A673 (cell line): ENCODE measurements at regions not wholly inside any gene's neighbourhood (a gene's known extent, or its start where the extent isn't known, plus 50 kb on each side); places are given as distances from the start of the nearest gene placed in this dataset.

ENCODE experiments used
- EZH2 ChIP-seq: fragments of 200-600 bp; sonication (generic); IDR thresholded peaks from 2 replicates; pipeline ENCODE4 v1.6.1; 2017; ENCODE audit warnings: borderline replicate concordance, low read depth, mild to moderate bottlenecking, mixed read lengths, antibody characterized with exemption, low read length; ENCODE audit not compliant: poor library complexity, severe bottlenecking
- TF ChIP-seq, protein P1 (sequence below): fragments of 300-800, 200-600 bp; sonication (generic); conservative IDR thresholded peaks from 2 replicates; pipeline ENCODE4 v1.5.1; 2017; ENCODE audit warnings: low read depth, mild to moderate bottlenecking, antibody characterized with exemption, low read length, moderate library complexity, mixed read lengths

DNA sequence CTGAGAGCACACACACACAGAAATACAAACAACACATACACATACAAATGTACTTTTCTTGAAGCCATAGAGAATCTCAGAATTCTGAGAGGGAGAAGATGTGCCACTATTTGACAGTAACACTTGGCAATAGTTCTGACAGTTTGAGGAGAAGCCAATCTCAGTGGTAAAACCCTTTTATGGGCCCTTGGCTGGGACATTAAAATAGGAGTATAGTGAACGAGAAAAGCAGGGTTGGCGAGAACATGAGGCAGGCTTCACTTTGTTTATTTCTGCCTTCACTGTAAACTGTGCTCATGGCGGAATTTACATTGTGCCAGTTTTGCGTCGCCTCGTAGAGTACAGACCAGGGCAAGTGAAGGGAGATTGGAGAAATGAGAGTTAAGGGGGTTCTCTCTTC is 449.4 kb upstream of the POU3F3 start:
- TF ChIP-seq EZH2 = no peak
- TF ChIP-seq, protein P1, sequence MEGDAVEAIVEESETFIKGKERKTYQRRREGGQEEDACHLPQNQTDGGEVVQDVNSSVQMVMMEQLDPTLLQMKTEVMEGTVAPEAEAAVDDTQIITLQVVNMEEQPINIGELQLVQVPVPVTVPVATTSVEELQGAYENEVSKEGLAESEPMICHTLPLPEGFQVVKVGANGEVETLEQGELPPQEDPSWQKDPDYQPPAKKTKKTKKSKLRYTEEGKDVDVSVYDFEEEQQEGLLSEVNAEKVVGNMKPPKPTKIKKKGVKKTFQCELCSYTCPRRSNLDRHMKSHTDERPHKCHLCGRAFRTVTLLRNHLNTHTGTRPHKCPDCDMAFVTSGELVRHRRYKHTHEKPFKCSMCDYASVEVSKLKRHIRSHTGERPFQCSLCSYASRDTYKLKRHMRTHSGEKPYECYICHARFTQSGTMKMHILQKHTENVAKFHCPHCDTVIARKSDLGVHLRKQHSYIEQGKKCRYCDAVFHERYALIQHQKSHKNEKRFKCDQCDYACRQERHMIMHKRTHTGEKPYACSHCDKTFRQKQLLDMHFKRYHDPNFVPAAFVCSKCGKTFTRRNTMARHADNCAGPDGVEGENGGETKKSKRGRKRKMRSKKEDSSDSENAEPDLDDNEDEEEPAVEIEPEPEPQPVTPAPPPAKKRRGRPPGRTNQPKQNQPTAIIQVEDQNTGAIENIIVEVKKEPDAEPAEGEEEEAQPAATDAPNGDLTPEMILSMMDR = no peak
